ENCODE measurements at regions not wholly inside any gene's neighbourhood (a gene's known extent, or its start where the extent isn't known, plus 50 kb on each side); places are given as distances from the start of the nearest gene placed in this dataset.

DNA sequence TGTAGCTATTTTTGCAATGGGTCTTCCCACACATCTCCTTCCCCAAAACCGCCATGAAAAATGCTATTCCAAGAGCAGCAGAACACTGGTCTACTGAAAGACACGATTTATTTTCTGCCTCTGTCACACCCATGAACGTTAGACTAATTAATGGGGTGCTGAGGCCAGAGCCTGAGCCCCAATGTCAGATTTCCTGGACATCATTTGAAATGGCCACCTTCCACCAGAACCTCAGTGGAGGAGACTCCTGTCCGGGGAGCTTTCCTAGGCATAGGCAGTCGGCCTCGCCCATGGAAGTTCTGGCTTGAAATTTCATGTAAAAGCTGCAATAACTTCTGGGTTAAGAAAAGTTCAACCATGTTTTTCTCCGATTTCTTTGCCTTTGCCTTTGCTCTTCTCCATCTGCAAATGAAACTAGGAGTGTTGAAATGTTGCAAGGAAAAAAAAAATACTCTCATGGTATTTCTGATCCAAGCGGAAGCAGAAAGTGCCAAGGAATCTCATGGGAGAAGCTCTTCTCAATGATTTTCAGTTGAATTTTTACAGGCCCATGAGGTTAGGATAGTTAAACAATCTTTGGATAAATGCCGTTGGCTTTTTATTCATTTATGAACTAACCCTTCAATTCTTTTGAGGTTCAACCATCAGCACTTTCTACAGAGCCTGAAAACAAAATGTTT, 570.8 kb upstream of the MGMT start:
- TF ChIP-seq, protein P1, sequence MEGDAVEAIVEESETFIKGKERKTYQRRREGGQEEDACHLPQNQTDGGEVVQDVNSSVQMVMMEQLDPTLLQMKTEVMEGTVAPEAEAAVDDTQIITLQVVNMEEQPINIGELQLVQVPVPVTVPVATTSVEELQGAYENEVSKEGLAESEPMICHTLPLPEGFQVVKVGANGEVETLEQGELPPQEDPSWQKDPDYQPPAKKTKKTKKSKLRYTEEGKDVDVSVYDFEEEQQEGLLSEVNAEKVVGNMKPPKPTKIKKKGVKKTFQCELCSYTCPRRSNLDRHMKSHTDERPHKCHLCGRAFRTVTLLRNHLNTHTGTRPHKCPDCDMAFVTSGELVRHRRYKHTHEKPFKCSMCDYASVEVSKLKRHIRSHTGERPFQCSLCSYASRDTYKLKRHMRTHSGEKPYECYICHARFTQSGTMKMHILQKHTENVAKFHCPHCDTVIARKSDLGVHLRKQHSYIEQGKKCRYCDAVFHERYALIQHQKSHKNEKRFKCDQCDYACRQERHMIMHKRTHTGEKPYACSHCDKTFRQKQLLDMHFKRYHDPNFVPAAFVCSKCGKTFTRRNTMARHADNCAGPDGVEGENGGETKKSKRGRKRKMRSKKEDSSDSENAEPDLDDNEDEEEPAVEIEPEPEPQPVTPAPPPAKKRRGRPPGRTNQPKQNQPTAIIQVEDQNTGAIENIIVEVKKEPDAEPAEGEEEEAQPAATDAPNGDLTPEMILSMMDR (IDR thresholded peaks at IDR 0.05) = no peak
- no peak for TF ChIP-seq POLR2A (IDR thresholded peaks at IDR 0.05)
